K562 (cell line): ENCODE measurements at regions not wholly inside any gene's neighbourhood (a gene's known extent, or its start where the extent isn't known, plus 50 kb on each side); places are given as distances from the start of the nearest gene placed in this dataset.

Experiments
- BDP1 ChIP-seq: IDR thresholded peaks from 3 replicates; pipeline ENCODE4 v1.6.1; 2011; ENCODE audit not compliant: insufficient read length, insufficient read depth
- BRF1 ChIP-seq: IDR thresholded peaks from 3 replicates; pipeline ENCODE4 v1.6.1; 2011; ENCODE audit warnings: borderline replicate concordance, mild to moderate bottlenecking; ENCODE audit not compliant: insufficient read length; ENCODE audit errors: extremely low read depth
- HDAC6 ChIP-seq: IDR thresholded peaks from 2 replicates; pipeline ENCODE4 v1.6.1; 2012; ENCODE audit warnings: low read depth, mild to moderate bottlenecking, control low read depth, inconsistent platforms, low read length, moderate library complexity
- HIVEP1 ChIP-seq: fragments of 250-450 bp; sonication (Bioruptor Pico); IDR thresholded peaks from 2 replicates; pipeline ENCODE4 v1.4.0; 2020; ENCODE audit warnings: mild to moderate bottlenecking
- MAFK ChIP-seq: IDR thresholded peaks from 2 replicates; pipeline ENCODE4 v1.6.1; 2011; ENCODE audit warnings: low read length, improper control_type of control experiment
- MTA3 ChIP-seq: fragments of 450-650 bp; formaldehyde crosslinking; IDR thresholded peaks from 2 replicates; pipeline ENCODE4 v1.6.1; 2017; ENCODE audit warnings: mild to moderate bottlenecking, borderline replicate concordance
- NONO ChIP-seq, 2 experiments: fragments of 200-400 bp in 1 of 2; fragments of 450-650 bp in 1 of 2; formaldehyde crosslinking in 1 of 2; IDR thresholded peaks; 2 replicates each; pipeline ENCODE4 v1.6.1; 2017; ENCODE audit warnings: low read depth in 2 of 2, mild to moderate bottlenecking in 2 of 2, moderate library complexity in 2 of 2, low read length in 1 of 2
- ZNF23 ChIP-seq: fragments of 250-450 bp; sonication (Bioruptor Pico); IDR thresholded peaks from 2 replicates; pipeline ENCODE4 v1.4.0; 2020; ENCODE audit warnings: mild to moderate bottlenecking
- TF ChIP-seq, protein P1 (sequence below), 2 experiments: fragments of 450-650 bp in 1 of 2; sonication (generic) in 1 of 2; formaldehyde crosslinking in 1 of 2; IDR thresholded peaks; 2 replicates each; pipeline versions ENCODE4 v1.7.1 to v1.9.0; 2016 to 2022; ENCODE audit warnings: inconsistent platforms in 1 of 2, mild to moderate bottlenecking in 1 of 2, missing genetic modification reagents in 1 of 2

DNA sequence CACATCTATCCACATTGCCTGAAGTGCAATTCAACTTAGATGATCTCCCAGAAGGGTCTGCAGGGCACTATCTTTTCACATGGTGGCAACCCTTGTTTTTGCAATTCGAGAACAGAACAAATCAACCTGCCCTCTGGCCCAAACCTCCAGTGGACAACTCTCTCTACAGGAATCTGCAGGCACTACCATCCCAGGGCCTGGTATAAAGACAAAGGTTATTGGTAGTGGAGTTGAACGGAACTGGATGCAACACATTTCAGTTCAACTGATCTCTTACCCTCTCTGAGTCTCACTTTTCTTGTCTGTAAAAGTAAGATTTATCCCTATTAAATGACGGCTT, 153.2 kb upstream of the EGFLAM start (continued):
- TF ChIP-seq NONO (IDR thresholded peaks at IDR 0.05; ENCODE audit: low read depth in 2 of 2, low read length in 1 of 2) (no peak), MTA3 (no peak), HDAC6 (no peak), BDP1 (no peak), ZNF23 (no peak), BRF1 (no peak), HIVEP1 (CRISPR knock-in tag) (no peak), MAFK (no peak)
- TF ChIP-seq, protein P1, sequence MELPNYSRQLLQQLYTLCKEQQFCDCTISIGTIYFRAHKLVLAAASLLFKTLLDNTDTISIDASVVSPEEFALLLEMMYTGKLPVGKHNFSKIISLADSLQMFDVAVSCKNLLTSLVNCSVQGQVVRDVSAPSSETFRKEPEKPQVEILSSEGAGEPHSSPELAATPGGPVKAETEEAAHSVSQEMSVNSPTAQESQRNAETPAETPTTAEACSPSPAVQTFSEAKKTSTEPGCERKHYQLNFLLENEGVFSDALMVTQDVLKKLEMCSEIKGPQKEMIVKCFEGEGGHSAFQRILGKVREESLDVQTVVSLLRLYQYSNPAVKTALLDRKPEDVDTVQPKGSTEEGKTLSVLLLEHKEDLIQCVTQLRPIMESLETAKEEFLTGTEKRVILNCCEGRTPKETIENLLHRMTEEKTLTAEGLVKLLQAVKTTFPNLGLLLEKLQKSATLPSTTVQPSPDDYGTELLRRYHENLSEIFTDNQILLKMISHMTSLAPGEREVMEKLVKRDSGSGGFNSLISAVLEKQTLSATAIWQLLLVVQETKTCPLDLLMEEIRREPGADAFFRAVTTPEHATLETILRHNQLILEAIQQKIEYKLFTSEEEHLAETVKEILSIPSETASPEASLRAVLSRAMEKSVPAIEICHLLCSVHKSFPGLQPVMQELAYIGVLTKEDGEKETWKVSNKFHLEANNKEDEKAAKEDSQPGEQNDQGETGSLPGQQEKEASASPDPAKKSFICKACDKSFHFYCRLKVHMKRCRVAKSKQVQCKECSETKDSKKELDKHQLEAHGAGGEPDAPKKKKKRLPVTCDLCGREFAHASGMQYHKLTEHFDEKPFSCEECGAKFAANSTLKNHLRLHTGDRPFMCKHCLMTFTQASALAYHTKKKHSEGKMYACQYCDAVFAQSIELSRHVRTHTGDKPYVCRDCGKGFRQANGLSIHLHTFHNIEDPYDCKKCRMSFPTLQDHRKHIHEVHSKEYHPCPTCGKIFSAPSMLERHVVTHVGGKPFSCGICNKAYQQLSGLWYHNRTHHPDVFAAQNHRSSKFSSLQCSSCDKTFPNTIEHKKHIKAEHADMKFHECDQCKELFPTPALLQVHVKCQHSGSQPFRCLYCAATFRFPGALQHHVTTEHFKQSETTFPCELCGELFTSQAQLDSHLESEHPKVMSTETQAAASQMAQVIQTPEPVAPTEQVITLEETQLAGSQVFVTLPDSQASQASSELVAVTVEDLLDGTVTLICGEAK (IDR thresholded peaks at IDR 0.05), result no peak
- TF ChIP-seq, protein P1 (CRISPR knock-in tag; IDR thresholded peaks at IDR 0.05), result no peak
